ENCODE measurements at regions not wholly inside any gene's neighbourhood (a gene's known extent, or its start where the extent isn't known, plus 50 kb on each side); places are given as distances from the start of the nearest gene placed in this dataset.

DNA sequence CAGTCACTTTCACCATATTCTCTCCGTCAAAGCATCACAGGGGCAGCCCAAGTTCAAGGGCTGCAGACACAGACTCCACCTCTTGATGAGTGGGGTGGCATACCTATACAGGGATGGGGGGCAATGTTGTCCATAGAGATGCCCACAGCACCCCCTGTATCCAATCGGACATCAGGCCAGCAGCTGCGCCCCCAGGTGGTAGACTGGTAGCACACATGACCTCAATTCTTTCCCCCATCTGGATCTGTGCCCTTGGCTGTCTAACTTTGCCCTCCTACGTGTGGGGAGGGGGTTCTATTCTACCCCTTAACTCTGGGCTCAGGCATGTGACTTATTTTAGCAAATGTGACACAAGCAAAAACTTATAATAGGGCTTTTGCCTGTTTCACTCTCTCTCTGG is 84.0 kb upstream of the SLC25A48 start:
- TF ChIP-seq, protein P1, sequence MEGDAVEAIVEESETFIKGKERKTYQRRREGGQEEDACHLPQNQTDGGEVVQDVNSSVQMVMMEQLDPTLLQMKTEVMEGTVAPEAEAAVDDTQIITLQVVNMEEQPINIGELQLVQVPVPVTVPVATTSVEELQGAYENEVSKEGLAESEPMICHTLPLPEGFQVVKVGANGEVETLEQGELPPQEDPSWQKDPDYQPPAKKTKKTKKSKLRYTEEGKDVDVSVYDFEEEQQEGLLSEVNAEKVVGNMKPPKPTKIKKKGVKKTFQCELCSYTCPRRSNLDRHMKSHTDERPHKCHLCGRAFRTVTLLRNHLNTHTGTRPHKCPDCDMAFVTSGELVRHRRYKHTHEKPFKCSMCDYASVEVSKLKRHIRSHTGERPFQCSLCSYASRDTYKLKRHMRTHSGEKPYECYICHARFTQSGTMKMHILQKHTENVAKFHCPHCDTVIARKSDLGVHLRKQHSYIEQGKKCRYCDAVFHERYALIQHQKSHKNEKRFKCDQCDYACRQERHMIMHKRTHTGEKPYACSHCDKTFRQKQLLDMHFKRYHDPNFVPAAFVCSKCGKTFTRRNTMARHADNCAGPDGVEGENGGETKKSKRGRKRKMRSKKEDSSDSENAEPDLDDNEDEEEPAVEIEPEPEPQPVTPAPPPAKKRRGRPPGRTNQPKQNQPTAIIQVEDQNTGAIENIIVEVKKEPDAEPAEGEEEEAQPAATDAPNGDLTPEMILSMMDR (IDR thresholded peaks at IDR 0.05 in 8 of 11, conservative IDR thresholded peaks at IDR 0.05 in 3 of 11): no peak
- TF ChIP-seq POLR2AphosphoS5 (IDR thresholded peaks at IDR 0.05) (no peak), POLR2A (IDR thresholded peaks at IDR 0.05) (no peak)
